NCI-H226 (cell line): ENCODE measurements at regions not wholly inside any gene's neighbourhood (a gene's known extent, or its start where the extent isn't known, plus 50 kb on each side); places are given as distances from the start of the nearest gene placed in this dataset.
"Not testable (repeated sequence)": the region's sequence is repeated elsewhere in the genome, so short reads cannot be mapped to it uniquely, and the experiment has no call there.

Experiments used
- DNase-seq: peaks from one replicate; pipeline ENCODE4 v3.0.0-alpha.2; 2015

GRCh38 chr2:66013456-66013855 is 421.5 kb upstream of the MEIS1 start:
- DNase-seq = no peak

GRCh38 chr2:66003931-66004330 is 431.0 kb upstream of the MEIS1 start:
- DNase-seq = no peak

GRCh38 chr2:66001538-66001937 is 433.4 kb upstream of the MEIS1 start:
- DNase-seq = no peak

GRCh38 chr2:66000901-66001300 is 434.0 kb upstream of the MEIS1 start:
- no peak for DNase-seq

- no peak for DNase-seq
These were observed 435.1 kb upstream of the MEIS1 start for GRCh38 chr2:65999796-66000195.

GRCh38 chr2:65999103-65999502 is 435.8 kb upstream of the MEIS1 start:
- no peak for DNase-seq

GRCh38 chr2:65997961-65998360 is 437.0 kb upstream of the MEIS1 start:
- no peak for DNase-seq

GRCh38 chr2:65992198-65992554 is 442.7 kb upstream of the MEIS1 start:
- no peak for DNase-seq

GRCh38 chr2:65991381-65992197 is 443.3 kb upstream of the MEIS1 start:
- no peak for DNase-seq

GRCh38 chr2:65985986-65986385 is 448.9 kb upstream of the MEIS1 start:
- no peak for DNase-seq

- DNase-seq = no peak
These were observed 454.4 kb upstream of the MEIS1 start for GRCh38 chr2:65980531-65980930.

- no peak for DNase-seq
These were observed 455.5 kb upstream of the MEIS1 start for GRCh38 chr2:65979446-65979845.

GRCh38 chr2:65974067-65974723 is 460.7 kb upstream of the MEIS1 start:
- DNase-seq = no peak

GRCh38 chr2:65969161-65969560 is 465.8 kb upstream of the MEIS1 start:
- DNase-seq = no peak

GRCh38 chr2:65963303-65963702 is 471.6 kb upstream of the MEIS1 start:
- not testable (repeated sequence) for DNase-seq

- no peak for DNase-seq
These were observed 474.0 kb upstream of the MEIS1 start for GRCh38 chr2:65960953-65961352.

- no peak for DNase-seq
These were observed 477.0 kb upstream of the MEIS1 start for GRCh38 chr2:65957886-65958285.

- no peak for DNase-seq
These were observed 477.5 kb upstream of the MEIS1 start for GRCh38 chr2:65957454-65957853.

- DNase-seq = no peak
These were observed 479.7 kb upstream of the MEIS1 start for GRCh38 chr2:65955259-65955658.

GRCh38 chr2:65952966-65953761 is 481.8 kb upstream of the MEIS1 start:
- no peak for DNase-seq

- DNase-seq = no peak
These were observed 490.7 kb upstream of the MEIS1 start for GRCh38 chr2:65944213-65944612.

- no peak for DNase-seq
These were observed 491.7 kb upstream of the MEIS1 start for GRCh38 chr2:65943099-65943786.

GRCh38 chr2:65940856-65941255 is 494.1 kb upstream of the MEIS1 start:
- no peak for DNase-seq
